Endothelial cell of umbilical vein (primary cell): ENCODE measurements at regions not wholly inside any gene's neighbourhood (a gene's known extent, or its start where the extent isn't known, plus 50 kb on each side); places are given as distances from the start of the nearest gene placed in this dataset.

Source experiments
- BruUV-seq: library from RNA; stranded (reverse); fragments of 400-500 nt; replicated peaks from 2 replicates; lab custom pipeline; 2021; lab: Mats Ljungman, UMichigan
- CTCF ChIA-PET: fragments of 300-600, 350-600 bp; sonication (Branson Sonifier 250); formaldehyde crosslinking; loops from one replicate; lab custom pipeline; 2021; ENCODE audit warnings: antibody characterized with exemption, inconsistent platforms; lab: Charles Lee
- POLR2A ChIA-PET: fragments of 300-600, 350-600 bp; sonication (Branson Sonifier 250); formaldehyde crosslinking; loops from one replicate; lab custom pipeline; 2021; ENCODE audit warnings: antibody characterized with exemption, inconsistent platforms; lab: Charles Lee
- DNase-seq: peaks from one replicate; pipeline ENCODE4 v3.0.0-alpha.2; 2011; ENCODE audit warnings: low read depth, low spot score
- FAIRE-seq: peaks from 2 replicates; lab custom pipeline; 2011; peaks lifted over from hg19 to GRCh38; lab: Jason Lieb, UNC
- H2AFZ ChIP-seq: 2 replicates; pipeline ENCODE4 v1.6.0; 2012; ENCODE audit warnings: low read depth, low read length, control low read depth, inconsistent platforms
- H3K27ac ChIP-seq: 2 replicates; pipeline ENCODE4 v1.5.1; 2011; ENCODE audit warnings: low read depth, mild to moderate bottlenecking, control low read depth, low read length, moderate library complexity; ENCODE audit not compliant: insufficient read depth
- H3K27me3 ChIP-seq, 2 experiments: 2 replicates each; pipeline versions ENCODE4 v1.6.0 to v1.6.1; 2011; ENCODE audit warnings: low read length in 2 of 2, mixed read lengths in 1 of 2; ENCODE audit not compliant: control insufficient read depth in 2 of 2, insufficient read depth in 2 of 2
- H3K36me3 ChIP-seq, 2 experiments: 2 replicates in 1 of 2; 3 replicates in 1 of 2; pipeline ENCODE4 v1.5.1; 2011; ENCODE audit warnings: low read length in 2 of 2, mild to moderate bottlenecking in 1 of 2, moderate library complexity in 1 of 2; ENCODE audit not compliant: control insufficient read depth in 2 of 2, insufficient read depth in 2 of 2; ENCODE audit errors: extremely low read depth in 1 of 2
- H3K4me1 ChIP-seq: 3 replicates; pipeline ENCODE4 v1.5.1; 2011; ENCODE audit warnings: mild to moderate bottlenecking, low read length; ENCODE audit not compliant: control insufficient read depth, insufficient read depth; ENCODE audit errors: extremely low read depth
- H3K4me2 ChIP-seq: 2 replicates; pipeline ENCODE4 v1.6.1; 2011; ENCODE audit warnings: low read length, control low read depth, mixed read lengths; ENCODE audit not compliant: insufficient read depth
- H3K4me3 ChIP-seq, 3 experiments: fragments of 200-600 bp in 1 of 3; sonication (generic), shearing (Covaris generic) in 1 of 3; replicated peaks in 1 of 3; 2 replicates each; pipeline ENCODE4 v1.5.1; 2011 to 2016; ENCODE audit warnings: control low read depth in 3 of 3, low read length in 3 of 3, mild to moderate bottlenecking in 2 of 3, inconsistent platforms in 1 of 3, low read depth in 1 of 3, moderate library complexity in 1 of 3; ENCODE audit not compliant: insufficient read depth in 1 of 3
- H3K79me2 ChIP-seq: 2 replicates; pipeline ENCODE4 v1.6.0; 2012; ENCODE audit warnings: low read length, inconsistent platforms; ENCODE audit not compliant: control insufficient read depth, insufficient read depth
- H3K9ac ChIP-seq: replicated peaks from 2 replicates; pipeline ENCODE3; 2011; ENCODE audit warnings: low read length, control low read depth; ENCODE audit not compliant: insufficient read depth; ENCODE audit errors: extremely low read depth
- H3K9me1 ChIP-seq: replicated peaks from 3 replicates; pipeline ENCODE4 v1.6.0; 2011; ENCODE audit warnings: mild to moderate bottlenecking, low read length; ENCODE audit not compliant: control insufficient read depth, insufficient read depth; ENCODE audit errors: extremely low read depth
- H3K9me3 ChIP-seq: replicated peaks from 2 replicates; pipeline ENCODE4 v1.5.1; 2012; ENCODE audit warnings: low read length, inconsistent platforms; ENCODE audit not compliant: control insufficient read depth, insufficient read depth
- H4K20me1 ChIP-seq: replicated peaks from 2 replicates; pipeline ENCODE3; 2011; ENCODE audit warnings: mild to moderate bottlenecking, low read length; ENCODE audit not compliant: control insufficient read depth, insufficient read depth; ENCODE audit errors: extremely low read depth
- EZH2 ChIP-seq: IDR thresholded peaks from 2 replicates; pipeline ENCODE4 v1.6.1; 2012; ENCODE audit warnings: borderline replicate concordance, low read depth, mild to moderate bottlenecking, moderate library complexity, low read length, inconsistent platforms; ENCODE audit not compliant: severe bottlenecking
- FOS ChIP-seq: IDR thresholded peaks from 2 replicates; pipeline ENCODE4 v1.6.1; 2011; ENCODE audit warnings: mild to moderate bottlenecking, low read length, moderate library complexity, borderline replicate concordance; ENCODE audit not compliant: insufficient read depth
- GATA2 ChIP-seq: IDR thresholded peaks from 2 replicates; pipeline ENCODE4 v1.7.0; 2011; ENCODE audit warnings: low read depth, mild to moderate bottlenecking, moderate library complexity, mixed read lengths, low read length; ENCODE audit not compliant: insufficient read length, insufficient read depth
- JUN ChIP-seq: IDR thresholded peaks from 2 replicates; pipeline ENCODE4 v1.6.1; 2011; ENCODE audit warnings: borderline replicate concordance, low read depth; ENCODE audit not compliant: insufficient read length, insufficient read depth
- MYC ChIP-seq: IDR thresholded peaks from one replicate; pipeline ENCODE4 v1.6.1; 2011; ENCODE audit warnings: mild to moderate bottlenecking, low read depth, low read length
- POLR2A ChIP-seq: IDR thresholded peaks from 2 replicates; pipeline ENCODE4 v1.6.1; 2012; ENCODE audit warnings: low read depth, mild to moderate bottlenecking, control low read depth, low read length
- POLR2AphosphoS5 ChIP-seq: IDR thresholded peaks from 2 replicates; pipeline ENCODE4 v1.6.1; 2012; ENCODE audit warnings: low read depth, mild to moderate bottlenecking, control low read depth, low read length, moderate library complexity; ENCODE audit not compliant: insufficient read depth
- dilution Hi-C: fragments of 300-500 bp; cut with MboI; formaldehyde crosslinking; loops from one replicate; pipeline ENCODE4 v1.15.0; 2019; ENCODE audit warnings: low sequenced_read_pairs; ENCODE audit not compliant: extremely low pct_ligation_motif_present
- intact Hi-C: fragments of 100-400 bp; cut with micrococcal nuclease; formaldehyde crosslinking; loops from one replicate; pipeline ENCODE4 v1.10.0; 2022
- TF ChIP-seq, protein P1 (sequence below): IDR thresholded peaks from 2 replicates; pipeline ENCODE4 v1.6.1; 2011; ENCODE audit not compliant: insufficient read depth, insufficient read length
- TF ChIP-seq, protein P2 (sequence below), 2 donors: IDR thresholded peaks; 1 replicate in 1 of 2; 2 replicates in 1 of 2; pipeline ENCODE4 v1.5.1; 2011; ENCODE audit warnings: low read length in 2 of 2, mild to moderate bottlenecking in 2 of 2, moderate library complexity in 2 of 2, control low read depth in 1 of 2, inconsistent platforms in 1 of 2, low read depth in 1 of 2; ENCODE audit not compliant: insufficient read depth in 1 of 2; ENCODE audit errors: extremely low read depth in 1 of 2

DNA sequence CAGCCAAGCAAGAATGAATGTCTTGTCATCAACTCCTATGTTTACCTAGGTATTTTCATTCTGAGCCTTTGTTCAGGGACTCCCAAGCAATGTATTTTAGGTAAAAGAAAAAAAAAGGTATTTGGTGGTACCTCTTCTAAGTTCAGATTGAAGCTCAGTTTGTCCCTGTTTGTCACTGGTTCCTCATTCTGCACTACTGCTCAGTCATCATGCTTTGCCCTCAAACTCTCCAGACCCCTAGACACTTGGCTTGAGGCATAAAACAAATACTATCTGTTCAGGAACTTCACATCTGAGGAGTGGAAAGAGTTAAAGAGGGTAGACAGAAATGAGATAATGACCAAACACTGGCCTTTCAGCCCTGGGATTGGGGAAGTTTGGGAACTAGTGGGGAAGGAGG is 163.6 kb upstream of the HNRNPA3 start:
- H3K36me3 ChIP-seq = no peaks in the 10 kb centered on the region
- dilution Hi-C loops (no loop called here), intact Hi-C loops (no loop called here)
- no peak for DNase-seq
- H3K79me2 ChIP-seq = no peaks in the 10 kb centered on the region
- H2AFZ ChIP-seq = no peak overlapping the region
- TF ChIP-seq POLR2AphosphoS5 = no peak
- no peak for TF ChIP-seq EZH2
- TF ChIP-seq, protein P1, sequence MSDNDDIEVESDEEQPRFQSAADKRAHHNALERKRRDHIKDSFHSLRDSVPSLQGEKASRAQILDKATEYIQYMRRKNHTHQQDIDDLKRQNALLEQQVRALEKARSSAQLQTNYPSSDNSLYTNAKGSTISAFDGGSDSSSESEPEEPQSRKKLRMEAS = no peak
- no peak for TF ChIP-seq FOS
- TF ChIP-seq, protein P2, sequence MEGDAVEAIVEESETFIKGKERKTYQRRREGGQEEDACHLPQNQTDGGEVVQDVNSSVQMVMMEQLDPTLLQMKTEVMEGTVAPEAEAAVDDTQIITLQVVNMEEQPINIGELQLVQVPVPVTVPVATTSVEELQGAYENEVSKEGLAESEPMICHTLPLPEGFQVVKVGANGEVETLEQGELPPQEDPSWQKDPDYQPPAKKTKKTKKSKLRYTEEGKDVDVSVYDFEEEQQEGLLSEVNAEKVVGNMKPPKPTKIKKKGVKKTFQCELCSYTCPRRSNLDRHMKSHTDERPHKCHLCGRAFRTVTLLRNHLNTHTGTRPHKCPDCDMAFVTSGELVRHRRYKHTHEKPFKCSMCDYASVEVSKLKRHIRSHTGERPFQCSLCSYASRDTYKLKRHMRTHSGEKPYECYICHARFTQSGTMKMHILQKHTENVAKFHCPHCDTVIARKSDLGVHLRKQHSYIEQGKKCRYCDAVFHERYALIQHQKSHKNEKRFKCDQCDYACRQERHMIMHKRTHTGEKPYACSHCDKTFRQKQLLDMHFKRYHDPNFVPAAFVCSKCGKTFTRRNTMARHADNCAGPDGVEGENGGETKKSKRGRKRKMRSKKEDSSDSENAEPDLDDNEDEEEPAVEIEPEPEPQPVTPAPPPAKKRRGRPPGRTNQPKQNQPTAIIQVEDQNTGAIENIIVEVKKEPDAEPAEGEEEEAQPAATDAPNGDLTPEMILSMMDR (IDR thresholded peaks at IDR 0.05; ENCODE audit: extremely low read depth in 1 of 2, insufficient read depth in 1 of 2, low read depth in 1 of 2, low read length in 2 of 2) = no peak
- TF ChIP-seq POLR2A = no peak
- no peak for TF ChIP-seq JUN
- TF ChIP-seq GATA2 = no peak
- no peak for TF ChIP-seq MYC
- no peaks in the 10 kb centered on the region for H3K9me1 ChIP-seq
- H3K27ac ChIP-seq = no peak overlapping the region
- FAIRE-seq = no peak
- peaks cover 4 to 9% of the 10 kb centered on the region in 2 experiments for H3K27me3 ChIP-seq
- no TSS peak for BruUV-seq
- ChIA-PET POLR2A (no interaction called here), CTCF (interaction anchor here (1.3 kb wide), 1 partner anchor 9 kb away, joined by 3 read pairs; no protein-coding TSS in a partner anchor)
- H3K4me2 ChIP-seq = no peak overlapping the region
- no peak overlapping the region for H3K4me3 ChIP-seq
- H3K9me3 ChIP-seq = no peaks in the 10 kb centered on the region
- H3K4me1 ChIP-seq = no peaks in the 10 kb centered on the region
- no peaks in the 10 kb centered on the region for H4K20me1 ChIP-seq
- no peak overlapping the region for H3K9ac ChIP-seq
